ENCODE measurements at regions not wholly inside any gene's neighbourhood (a gene's known extent, or its start where the extent isn't known, plus 50 kb on each side); places are given as distances from the start of the nearest gene placed in this dataset.

DNA sequence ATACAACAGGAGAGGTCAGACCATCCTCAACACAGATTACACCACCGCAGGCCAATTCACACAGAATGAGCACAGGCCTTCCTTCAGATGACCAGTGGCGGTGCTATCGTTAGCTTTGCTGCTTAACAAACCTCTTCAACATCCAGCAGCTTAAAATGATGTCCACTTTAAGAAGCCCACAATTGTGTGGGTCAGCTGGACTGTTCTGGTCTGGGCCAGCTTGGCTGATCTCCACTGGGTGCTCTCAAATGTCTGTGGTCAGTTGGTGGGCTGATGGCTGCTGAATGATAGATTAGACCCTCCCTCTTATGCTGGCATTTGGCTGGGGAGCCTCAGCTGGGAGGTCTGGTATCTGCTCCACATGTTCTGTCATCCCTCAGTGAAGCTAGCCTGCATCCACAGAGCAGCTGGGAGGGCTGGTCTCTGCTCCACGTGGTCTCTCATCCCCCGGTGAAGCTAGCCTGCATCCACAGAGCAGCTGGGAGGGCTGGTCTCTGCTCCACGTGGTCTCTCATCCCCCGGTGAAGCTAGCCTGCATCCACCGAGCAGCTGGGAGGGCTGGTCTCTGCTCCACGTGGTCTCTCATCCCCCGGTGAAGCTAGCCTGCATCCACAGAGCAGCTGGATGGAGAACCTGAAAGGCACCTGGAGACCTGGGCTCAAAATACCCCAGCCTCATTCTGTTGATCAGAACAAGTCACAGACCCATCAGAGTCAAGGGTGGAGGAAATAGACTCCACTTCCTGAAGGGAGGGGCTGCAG, 203.6 kb upstream of the DIO3 start:
- DNase-seq (ENCODE audit: low read depth) = no peak

DNA sequence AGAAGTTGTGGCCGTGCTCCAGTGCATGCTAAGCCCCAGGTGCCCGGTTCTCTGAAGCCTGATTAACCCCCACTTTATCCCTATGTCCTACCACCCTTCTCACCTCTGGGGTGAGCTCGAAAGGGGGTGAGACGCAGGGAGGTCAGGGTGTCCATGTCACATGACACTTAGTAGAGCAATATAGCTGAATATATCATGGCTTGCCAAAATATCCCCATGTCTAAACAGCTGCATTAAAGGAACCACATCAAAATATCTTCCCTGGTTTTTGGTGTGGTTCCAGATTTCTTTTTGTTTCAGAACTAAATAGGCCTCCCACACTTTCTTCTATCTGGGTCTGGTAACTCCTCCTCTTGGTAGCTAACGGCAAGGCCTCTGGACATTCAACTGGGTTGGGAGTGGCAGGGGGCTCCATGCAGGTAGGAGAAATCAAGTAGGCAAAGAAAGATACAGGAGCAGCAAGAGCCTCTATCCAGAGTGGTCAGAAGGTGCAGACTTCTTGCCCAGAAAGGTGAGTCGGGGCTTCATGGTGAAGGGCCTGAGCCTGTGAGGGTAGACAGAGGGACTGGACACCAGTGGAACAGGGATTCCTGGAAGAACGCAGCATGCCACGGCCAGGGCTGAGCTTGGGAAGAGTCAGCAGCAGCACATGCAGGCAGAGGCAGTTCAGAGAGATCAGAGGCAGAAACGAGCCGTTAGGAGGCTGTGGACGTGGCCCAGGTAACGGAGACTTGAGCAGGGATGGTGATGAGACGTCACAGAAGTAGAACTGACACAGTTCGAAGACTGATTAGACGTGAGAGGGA, 202.8 kb upstream of the DIO3 start:
- no peak for DNase-seq (ENCODE audit: low read depth)

DNA sequence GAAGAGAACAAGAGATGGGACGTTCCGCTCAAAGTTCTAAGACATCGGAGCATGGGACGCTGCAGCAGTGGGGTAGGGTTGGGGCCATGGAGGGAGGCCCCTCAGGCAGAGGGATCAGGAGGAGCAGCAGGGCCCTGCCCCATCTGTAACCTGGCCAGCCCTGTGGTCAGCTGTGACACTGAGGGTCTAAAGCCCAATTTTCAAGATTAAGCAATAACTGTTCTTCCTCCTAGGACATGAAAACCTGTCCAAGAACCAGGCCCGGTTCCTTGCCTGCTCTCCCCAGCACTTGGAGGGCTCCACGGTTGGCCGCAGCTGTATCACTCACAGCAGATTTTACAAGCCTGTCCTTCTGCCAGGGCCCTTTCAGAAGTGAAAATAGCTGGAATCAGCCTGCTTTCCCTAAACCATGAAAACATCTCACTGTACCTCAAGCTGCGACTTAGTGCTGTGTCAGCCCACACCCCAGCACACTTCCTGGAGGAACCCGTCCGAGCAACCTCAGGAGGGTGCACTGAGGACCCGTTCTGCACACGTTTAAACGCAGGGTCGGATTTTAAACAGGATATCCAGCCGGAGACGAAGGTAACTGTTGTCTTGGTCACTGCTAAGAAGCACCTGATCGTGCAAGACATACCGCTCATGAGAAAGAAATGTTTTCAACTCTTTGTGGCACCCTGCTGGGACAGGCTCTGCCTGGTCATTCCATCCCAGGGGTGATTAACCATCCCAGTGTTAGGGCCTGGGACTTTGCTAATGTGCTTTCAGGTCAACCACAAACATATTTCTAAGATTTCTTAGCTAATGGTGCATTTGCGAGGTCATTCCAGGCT, 201.9 kb upstream of the DIO3 start:
- no peak for DNase-seq (ENCODE audit: low read depth)

DNA sequence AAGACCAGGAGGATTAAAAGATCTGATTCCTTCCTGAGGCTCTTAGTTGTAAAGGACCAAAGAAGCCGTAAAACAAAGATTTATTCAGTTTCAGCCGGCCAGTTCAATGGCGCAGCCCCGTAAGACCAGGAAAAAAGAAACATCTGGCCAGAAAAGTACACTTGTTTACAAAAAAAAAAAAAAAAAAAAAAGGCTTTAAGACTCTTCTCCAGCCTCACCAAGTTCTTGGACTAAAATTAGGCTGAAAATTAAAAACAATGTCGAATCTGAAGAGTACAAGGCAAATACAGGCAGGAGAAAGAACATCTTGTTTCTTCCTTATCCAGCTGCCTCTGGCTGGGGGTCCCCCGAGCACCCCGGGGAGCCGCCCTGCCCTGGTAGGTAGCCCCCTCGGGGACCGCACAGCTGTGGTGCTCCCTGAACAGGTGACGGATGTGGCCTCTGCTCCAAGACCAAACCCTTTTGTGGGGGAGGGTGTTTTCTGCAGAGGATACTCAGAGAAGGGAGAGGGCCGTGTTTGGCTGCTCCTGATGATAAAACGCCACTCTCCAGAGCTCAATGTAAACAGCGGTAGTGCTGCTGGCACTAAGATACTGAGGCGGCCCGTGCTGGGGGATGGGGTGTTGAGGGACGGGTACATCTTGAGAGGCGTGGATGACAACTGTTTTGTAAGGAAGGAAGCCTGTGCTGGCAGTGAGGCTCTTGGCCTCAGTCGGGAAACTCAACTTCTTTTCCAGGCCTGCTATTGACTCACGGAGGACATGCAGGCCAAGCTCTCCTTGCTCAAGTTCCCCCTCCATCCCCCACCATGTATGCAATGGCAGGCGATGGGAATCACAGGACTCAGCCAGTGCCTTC, 201.0 kb upstream of the DIO3 start:
- DNase-seq (ENCODE audit: low read depth) = no peak

DNA sequence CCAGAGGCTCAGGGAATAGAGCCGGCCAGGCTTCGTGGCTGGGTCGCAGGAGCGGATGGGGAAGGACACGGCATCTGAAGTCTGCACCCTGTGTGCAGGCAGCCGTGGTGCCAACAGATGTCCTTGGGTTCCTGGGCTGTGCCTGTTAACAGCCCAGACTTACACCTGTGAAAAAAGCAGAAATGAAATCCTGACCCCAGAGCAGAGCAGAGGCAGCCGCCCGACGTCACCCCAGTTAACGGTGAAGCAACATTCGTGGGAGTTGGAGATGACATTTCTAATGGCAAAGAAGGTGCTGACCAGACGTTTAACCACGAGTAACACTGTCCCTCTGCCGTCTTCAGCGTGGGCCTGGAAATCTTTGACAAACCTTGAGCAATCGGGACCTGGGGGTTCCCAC, 200.3 kb upstream of the DIO3 start:
- no peak for DNase-seq (ENCODE audit: low read depth)

DNA sequence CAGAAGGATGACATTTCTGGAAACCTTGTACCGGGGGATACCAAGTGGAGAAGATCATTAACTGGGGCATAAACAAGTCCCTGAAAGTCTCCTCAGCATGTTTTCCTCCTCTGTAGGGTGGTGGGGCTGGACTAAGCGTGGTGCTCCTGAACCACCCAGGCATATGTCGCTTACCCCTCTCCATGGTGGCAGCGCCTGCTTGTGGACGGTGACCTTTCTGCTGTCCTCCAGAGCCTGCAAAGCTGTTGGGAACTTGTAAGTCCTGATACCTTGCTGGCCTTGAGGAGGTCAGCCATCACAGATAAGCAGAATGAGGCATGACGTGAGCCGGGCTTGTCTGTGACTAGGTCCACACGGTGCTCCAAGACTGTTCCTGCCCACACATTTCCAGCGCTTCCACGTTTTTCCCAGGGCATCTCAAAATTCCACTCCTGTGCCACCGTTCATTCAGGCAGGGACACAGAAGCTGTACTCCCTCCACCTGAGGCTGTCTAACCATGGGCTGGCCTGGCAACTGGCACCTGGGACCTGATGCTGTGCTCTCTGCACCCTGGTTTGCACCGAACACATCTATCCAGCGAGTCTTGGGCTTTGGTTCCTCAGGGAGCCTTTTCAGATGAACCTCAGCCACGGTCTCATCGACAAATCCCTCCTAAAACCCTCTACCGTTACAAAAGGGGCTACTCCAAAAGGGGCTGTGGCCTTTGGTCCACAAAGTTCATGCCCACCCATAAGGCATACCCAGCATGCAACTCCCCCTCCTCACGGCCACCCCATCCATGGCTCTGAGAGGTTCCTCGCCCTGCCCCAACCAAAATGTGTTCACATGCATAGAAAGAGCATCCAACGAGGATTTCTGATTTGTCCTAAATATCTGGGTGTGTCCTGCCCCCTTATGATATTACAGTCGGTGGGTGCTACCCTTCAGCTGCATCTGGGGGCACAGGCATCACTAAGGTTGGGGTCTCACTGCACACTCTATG, 199.6 kb upstream of the DIO3 start:
- no peak for DNase-seq (ENCODE audit: low read depth)

DNA sequence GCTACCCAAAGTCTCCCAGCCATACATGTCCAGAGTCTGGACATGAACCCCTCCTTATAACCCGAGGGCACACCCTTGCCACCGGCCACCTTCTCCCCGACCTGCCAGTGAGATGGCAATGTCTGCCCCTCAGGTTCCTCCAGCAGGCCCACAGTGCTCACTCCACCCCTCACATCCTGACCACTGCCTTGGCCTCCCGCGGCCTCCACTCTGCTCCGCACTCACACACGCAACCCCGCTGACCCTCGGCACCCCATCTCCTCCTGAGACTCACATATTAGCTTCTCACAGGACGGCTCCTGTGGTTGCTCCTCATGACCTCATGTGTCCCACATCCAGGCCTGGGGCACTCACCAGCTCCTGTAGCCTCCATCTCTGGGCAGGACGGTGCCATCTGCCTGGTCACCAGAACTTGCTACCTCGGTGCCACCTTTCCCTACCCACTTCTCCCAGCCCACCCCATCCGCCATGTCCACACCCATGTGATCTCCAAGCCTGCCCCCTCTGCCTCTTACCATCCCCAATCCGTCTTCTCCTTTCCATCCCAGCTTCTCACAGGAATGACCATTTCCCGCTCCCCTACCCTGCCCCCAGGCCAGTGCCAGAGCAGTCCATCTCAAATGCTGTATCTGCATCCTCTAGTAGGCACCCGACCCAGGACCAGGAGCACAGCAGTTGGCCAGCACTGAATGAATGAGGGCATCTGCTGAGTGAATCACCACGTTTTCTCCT, 198.6 kb upstream of the DIO3 start:
- DNase-seq (ENCODE audit: low read depth) = no peak

DNA sequence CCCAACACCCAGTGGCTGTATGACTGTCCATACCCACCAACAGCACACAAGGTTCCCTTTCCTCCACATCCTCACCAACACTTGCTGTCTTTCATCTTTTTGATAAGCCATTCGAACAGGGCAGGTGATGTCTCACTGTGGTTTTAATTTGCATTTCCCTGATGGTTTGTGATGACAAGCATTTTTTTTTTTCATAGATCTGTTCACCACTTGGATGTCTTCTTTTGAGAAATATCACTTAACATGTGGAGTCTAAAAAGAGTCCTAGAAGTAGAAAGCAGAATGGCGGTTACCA, 198.1 kb upstream of the DIO3 start:
- DNase-seq (ENCODE audit: low read depth) = no peak

DNA sequence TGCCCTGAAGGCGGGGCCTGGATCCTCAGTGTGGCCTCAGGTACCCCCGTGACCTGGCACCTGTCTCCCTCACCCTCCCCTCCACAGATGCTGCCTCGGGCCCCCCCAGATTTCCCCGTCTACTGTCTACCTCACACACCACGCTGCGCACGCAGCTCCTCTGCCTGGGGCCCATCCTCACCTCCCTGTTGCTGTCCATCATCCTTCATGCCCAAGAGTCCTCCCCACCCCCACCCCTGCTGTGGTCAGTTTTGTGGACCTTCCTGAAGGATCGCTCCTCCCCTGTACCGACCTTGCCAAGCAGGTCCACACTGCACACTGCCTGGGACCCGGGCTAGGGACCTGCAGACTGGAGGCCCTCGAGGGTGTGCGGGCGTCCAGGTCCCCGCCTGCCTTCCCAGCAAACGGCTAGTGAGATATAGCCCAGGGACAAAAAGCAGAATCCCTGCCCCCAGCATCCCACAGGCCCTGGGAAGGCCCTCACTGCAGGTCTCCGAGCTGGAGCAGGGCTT, 197.4 kb upstream of the DIO3 start:
- no peak for DNase-seq (ENCODE audit: low read depth)

DNA sequence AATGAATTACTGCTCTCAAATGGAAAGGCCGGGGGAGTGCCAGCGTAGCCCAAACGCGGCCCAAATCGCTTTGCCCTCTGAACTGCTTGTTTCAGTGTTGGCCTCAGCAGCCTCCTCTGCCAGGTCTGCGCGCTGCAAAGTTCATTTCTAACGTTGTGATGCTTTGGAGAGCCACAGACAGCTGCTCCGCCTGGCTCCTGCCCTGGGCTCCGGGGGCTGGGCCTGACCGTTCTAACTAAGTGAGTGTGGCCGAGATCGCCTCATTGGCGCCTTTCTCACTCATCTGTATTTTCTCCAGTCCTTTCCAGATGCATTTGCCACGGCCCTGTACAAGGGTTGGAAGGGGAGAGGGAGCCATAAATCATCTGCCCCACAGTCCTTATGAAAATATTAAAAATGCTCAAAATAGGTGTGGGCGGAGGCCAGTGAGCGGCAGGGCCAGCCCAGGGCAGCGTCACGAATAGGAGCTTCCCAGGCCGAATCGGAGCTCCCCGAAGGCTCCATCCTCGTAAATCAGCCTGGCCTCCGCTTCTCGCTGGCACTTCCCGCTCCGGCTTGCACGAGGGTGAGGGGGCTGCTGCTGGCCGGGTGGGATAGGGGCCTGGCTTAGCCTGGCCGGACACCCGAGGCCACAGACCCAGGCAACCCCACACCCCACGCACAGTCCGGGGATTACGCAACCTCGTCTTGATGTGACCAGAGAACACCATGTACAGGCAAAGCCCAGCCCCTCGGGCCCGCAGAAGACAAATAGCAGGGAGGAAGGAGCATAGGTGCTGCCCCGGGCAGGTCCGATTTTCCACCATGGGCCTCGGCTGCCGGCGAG, 196.6 kb upstream of the DIO3 start:
- no peak for DNase-seq (ENCODE audit: low read depth)

DNA sequence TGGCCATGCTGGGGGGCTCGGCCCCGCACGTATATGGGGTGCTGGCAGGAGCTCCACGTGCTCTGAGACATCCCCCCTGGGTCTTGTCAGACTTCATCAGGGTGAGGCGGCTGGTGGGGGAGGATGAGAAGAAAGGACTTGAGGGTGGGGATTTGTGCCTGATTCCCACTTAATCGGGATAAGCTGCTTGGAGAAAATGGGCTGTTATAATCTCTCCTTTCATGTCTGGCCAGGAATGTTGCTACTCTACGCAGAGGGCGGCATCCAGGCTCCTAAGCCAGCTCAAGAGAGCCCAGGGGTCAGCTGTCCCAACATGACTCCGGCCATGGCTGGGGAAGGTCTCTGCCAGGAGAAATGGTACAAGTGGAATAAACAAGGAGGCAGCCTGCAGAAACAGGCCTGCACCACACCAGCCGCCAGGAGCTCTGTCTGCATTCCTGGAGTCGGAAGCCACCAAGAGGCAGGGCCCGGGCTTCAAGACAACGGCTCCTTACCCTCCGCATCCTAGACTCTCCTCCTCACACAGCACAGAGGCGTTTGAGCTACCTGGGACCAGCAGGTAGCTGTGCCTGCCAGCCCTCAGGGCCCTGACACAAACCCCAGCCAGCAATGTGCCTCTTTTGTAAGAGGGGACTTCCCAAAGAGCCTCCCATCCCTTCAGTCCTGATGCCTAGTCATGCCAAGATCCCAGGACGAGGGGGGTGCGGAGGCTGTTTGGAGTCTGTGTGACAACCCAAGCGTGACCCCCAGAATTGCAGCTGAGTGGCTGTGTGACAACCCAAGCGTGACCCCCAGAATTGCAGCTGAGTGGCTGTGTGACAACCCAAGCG, 195.8 kb upstream of the DIO3 start:
- no peak for DNase-seq (ENCODE audit: low read depth)

DNA sequence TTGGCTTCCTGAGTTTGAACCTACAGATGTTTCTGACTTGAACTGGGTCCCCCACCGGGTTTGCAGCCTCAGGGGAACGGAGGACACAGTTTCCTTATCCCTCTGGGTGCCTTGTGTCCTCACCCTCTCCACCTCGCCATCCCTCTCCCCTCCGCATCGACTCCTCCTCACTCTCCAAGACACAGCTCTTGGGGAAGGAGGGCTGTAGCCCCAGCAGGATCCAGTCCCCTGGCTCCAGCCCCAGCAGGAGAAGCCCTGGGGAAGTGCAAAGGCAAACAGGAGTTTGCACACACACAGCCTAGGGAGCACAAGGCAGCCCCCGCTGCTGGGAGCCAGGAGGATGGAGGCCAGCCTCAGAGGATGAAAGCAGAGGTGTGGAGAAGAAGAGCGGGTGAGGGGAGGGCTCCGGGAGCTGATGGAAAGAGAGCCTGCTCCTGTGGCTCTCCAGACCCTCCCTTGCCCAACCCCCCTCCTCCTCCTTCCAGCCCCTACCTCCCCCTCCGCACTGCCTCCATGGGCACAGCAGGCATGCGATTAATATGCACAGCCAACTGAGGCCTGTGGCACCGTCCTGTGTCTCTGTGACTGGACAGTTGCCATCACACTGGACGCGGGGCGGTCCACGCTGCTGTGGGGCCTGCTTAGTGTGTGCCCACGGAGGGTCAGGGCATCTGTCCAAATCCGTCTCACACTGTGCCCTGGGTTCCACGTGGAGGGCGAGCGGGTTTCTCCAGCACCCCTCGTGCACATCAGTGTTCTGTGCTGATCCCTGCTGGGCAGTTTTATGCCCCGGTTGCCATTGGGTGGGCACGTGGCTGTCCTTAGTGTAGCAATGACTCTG, 193.7 kb upstream of the DIO3 start:
- DNase-seq (ENCODE audit: low read depth) = no peak

DNA sequence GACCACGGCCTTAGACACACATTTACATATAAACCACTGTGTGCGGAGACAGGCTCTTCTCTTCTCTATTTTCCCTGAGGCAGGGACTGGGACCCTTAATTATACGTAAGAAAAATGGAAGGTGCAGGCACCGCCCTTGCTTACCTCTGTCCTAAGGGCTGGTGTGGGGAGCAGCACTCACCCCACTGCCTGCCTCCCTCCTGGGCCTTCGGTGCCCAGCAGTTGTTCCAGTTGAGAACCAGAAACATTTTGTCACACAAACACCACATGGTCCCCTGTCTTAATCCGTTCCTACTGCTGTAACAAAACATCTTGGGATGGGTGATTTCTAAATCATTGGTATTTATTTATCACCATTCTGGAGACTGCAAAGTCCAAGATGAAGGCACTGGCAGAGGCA, 192.7 kb upstream of the DIO3 start:
- no peak for DNase-seq (ENCODE audit: low read depth)

DNA sequence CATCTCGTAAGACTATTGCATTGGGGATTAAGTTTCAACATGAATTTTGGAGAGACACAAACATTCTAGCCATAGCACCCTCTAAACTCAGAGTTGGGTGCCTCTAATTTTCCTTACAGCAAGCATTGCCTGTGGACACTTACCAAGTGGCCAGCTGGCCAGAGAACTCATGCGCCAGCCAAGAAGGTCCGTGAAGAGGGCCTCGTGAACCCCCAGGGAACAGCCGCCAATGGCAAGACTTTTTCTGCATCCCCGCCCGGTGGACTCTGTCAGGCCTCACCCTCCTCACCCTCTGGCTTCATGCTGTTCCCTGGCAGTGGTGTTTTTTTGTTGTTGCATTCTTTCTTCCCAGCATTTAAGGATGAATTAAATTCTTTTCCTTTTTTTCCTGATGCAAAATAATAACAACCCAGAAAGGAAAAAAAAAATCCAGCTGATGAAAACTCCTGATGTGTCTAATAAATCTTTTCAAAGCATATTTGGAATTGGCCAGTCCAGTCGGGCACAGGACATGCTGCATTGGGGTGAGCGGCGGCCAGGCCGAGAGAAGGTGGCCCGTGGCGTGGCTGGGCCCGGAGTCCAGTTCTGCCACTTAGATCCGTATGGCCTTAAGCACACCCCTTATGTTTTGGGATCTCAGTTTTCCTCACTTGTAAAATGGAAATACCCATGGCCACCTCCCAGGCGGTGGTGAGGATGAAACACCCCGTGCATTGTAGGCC, 191.9 kb upstream of the DIO3 start:
- no peak for DNase-seq (ENCODE audit: low read depth)

DNA sequence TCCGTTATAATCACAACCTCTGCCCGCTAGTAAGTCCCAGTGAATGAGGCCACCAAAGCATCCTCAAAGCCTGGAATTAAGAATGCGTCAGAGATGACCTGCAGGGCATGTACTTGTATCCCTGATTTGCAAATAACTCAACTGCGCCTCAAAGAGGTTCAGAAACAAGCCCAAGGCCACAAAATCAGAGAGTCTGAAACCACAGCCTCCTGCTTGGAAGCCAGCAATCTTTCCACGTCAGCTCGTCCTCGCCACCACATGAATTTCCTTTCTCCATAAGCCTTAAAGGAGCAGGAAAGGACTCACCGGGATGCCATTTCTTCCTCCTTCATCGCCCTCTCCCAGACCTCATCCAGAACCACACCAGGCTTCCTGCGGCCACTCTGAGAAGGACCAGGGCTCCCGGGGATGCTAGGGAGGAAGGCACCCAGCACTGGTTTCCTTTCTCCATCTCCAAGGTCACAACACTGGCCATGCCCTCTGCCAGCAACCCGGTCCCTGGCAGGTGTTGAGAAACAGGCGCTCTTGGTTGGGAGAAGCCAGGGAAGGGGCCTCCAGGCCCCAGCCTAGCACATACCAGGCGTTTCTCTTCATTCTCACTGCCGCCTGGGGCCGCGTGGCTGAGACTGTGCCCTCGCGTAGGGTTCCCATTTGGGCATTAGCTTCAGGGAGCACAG, 191.2 kb upstream of the DIO3 start:
- DNase-seq (ENCODE audit: low read depth) = no peak

Measured in HS-27A (cell line).